ENCODE measurements at regions not wholly inside any gene's neighbourhood (a gene's known extent, or its start where the extent isn't known, plus 50 kb on each side); places are given as distances from the start of the nearest gene placed in this dataset.

- no peak for DNase-seq
These were observed 500.0 kb downstream of the SPRY1 start for GRCh38 chr4:123896446-123897071.

DNA sequence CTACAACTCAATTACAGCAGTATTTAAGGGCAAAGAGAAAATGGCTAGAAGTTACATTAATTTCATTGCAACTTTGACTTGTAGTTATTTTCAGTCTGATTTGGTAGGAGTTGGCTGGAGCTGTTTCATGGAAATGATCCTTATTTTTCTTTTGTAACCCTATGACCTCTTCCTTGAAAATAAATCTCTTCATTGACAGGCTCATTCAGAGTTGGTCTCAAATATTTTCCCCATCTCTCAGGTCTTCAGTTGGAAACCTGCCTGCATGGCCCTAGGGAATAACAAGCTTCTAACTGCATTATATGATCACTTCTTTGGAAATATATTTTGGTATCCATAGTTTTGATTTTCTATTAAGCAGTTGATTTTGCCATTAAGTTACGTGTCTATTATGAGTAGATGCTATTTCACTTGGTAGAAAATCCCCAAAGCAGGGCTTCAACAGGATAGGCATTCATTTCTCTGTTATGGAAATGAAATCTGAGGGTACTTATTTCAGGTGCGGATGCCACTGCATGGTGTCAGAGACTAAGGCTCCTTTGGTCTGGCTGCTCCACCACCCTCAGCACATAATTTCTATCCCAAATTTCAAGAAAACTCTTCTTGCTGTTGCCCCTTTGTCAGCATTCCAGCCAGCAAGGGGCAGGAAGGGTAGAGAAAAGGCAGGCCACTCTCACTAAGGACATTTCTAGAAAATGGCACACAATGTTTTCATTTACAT is 502.5 kb downstream of the SPRY1 start:
- DNase-seq, result no peak

DNA sequence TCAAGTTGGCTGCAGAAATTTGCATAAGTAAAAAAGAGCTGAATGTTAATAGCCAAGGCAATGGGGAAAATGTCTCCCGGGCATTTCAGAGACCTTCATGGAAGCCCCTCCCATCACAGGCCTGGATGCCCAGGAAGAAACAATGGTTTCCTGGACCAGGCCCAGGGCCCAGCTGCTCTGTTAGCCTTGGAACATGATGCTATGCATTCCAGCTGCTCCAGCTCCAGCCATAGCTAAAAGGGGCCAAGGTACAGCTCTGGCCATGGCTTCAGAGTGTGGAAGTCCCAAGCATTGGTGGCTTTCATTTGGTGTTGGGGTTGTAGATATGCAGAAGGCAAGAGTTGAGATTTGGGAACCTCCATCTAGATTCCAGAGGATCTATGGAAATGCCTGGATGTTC is 508.3 kb downstream of the SPRY1 start:
- DNase-seq, result no peak

DNA sequence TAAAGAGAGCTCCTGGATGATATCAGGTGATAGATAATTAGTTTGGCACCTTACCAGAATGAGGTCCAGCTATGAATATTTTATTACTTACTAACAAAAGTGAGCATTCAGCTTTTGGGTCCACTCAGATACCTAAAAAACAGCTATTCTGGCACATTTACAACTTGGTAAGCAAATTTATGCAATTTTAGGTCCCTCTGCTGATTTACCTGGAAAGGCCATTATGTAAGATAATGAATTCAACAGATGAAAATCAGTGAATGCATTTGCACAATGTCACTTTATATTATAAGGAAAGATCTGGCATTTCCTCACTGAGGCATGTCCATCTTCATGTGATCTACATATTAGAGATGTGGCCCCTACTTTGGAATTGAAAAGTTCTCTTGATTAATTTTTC is 517.0 kb downstream of the SPRY1 start:
- no peak for DNase-seq

DNA sequence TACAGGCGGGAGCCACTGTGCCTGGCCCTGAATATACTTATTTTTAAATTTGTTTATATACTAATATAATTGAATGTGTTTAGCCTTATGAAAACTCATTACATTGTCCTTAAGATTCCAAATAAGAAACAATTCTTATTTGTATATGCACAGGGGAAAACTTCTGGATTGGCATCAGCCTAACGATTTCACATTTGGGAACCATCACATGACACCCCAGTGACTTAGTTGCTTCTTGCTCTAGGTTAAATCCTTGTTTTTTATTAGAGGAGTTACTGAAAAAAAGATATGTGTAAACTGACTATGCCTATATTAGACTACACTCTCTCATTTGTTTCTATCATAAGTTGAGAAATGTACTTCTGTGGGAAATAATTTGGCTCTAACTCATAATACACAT is 520.2 kb downstream of the SPRY1 start:
- DNase-seq, result no peak

DNA sequence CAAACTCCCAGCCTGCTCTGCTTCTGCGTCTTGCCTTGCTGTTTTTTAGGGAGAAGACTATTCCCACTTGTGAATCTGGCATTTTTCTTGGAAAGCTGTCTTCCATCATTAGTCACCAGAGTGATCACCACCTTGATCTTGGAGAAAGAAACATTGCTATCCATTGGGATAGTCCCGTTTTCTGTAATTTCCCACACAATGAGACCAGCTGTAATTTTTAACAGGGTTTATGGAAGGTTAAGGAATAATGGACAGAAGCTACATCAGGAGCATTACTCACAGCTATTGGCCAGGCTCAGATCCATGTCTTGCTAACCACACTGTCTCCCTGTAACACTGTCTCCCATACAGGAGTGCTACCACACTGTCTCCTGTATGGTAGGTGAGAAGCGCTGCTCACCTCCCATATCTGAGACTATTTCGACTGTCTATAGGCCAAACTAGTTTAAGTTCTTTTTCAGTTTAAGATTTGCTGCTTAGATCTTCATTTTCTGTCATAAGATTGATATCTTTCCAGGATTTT is 523.0 kb downstream of the SPRY1 start:
- no peak for DNase-seq

- DNase-seq, result no peak
These were observed 524.7 kb downstream of the SPRY1 start for GRCh38 chr4:123921339-123921738.

GRCh38 chr4:123922847-123923246 is 526.3 kb downstream of the SPRY1 start:
- DNase-seq, result no peak

DNA sequence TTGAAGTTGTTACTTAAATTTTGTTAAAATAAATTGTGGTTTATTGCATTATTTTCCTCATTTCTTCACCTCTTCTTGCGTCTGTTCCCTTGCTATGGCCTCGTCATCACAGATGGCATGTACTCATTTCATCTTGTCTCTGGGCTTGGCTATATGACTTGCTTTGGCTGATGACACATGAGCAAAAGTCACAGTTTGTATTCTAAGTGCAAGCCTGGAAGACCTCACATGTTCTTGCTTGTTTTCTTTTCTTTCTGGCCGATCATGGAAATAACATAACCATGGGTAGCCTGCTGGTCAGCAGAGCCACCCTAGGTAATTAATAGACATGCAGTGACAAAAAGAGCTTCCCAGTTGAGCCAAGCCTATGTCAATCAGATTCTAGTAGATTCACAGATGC is 527.9 kb downstream of the SPRY1 start:
- no peak for DNase-seq

GRCh38 chr4:123929565-123929964 is 533.0 kb downstream of the SPRY1 start:
- DNase-seq, result no peak

- no peak for DNase-seq
These were observed 534.4 kb downstream of the SPRY1 start for GRCh38 chr4:123930996-123931395.

- DNase-seq, result no peak
These were observed 537.5 kb downstream of the SPRY1 start for GRCh38 chr4:123934096-123934495.

DNA sequence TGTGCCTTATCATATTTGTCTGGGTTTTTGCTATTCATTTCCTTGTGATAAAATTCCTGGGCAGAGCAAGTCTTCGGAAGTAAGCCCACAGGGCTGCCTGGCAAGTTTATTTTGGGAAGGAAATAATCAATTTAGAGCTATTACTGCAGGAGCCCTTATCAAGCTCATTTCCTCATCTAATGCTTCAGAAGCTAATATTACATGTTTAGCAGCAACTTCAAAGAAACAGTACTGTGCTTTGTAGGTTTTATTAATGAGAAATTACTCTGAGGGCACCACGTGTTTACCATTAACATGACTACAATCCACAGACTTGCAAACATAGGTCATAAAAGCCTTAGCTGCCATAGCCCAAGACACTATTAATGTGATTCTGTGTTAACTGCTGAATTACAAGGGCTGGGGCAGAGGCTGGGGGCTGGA is 540.0 kb downstream of the SPRY1 start:
- no peak for DNase-seq

- no peak for DNase-seq
These were observed 541.0 kb downstream of the SPRY1 start for GRCh38 chr4:123937581-123937980.

DNA sequence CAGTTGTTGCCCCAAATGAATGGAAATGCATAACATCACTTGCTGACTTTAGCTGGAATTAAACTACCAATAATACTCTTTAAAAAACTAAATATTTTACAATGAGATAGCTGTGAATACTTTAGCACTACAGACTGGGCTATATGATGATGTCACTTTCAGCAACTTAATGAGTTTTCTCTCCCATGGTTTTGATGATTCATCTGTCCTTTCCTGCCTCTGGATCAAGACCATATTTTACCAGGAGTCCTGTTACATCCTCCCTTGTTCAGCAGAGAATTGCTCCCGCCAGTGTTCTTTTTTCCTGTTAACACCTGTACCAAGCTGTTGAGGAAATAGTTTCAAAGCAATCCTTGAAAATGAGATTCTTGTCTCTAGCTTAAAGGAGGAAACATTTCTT is 543.0 kb downstream of the SPRY1 start:
- DNase-seq, result no peak

DNA sequence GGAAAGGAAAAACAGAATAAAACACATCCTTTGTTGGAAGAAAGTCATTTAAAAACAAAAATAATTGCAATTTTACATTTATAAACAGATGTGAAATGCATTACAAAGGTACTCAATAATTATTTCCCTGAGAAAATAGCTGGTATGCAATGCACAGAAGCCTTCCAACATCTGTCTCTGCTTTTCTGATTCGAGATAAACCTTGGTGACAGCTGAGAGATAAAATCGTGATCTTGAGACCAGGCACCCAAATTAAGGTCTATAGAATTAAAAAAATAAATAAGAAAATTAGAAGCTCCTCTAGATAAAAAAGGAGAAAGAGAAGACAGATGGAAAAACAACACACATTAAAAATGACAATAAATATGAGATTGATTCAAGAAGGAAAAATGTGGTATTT is 544.0 kb downstream of the SPRY1 start:
- no peak for DNase-seq

DNA sequence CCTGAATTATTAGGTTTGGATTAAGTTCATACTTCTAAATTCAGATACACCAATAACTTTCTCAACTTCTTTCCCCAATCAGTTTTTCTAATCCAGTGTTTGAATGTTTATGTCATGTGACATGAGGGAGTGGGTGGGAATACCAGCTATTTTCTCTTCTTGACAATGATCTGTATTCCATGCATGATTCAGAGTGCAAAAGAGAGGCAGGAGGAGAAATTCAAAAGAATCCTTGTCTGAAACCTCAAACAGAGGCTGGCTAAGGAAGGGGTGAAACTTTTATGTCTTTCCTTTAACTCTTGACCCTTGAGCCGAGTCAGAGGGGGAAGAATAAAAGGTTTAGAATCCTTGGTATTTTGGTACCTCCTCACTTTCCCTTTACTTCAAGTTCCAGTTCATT is 544.7 kb downstream of the SPRY1 start:
- DNase-seq, result no peak

GRCh38 chr4:123943976-123944375 is 547.4 kb downstream of the SPRY1 start:
- DNase-seq, result no peak

- no peak for DNase-seq
These were observed 548.7 kb downstream of the SPRY1 start for GRCh38 chr4:123945301-123945700.

DNA sequence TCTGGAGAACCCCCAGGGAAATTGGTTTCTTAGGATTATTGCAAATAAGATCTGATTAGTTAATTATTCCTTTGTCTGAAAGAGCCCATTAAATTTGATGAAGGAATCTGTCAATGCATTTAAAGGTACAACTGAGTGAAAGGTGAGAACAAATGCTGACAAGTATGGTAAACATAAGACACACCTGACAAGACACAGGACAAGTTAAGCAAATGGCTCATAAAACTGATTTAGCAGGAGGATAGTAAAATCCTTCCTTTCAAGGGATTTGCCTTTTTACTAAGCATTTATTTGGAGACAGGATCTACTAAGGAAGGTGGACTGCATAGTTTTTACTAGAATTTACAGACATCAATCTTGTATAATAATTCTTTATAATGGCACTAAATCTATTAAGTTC is 553.9 kb downstream of the SPRY1 start:
- no peak for DNase-seq

- no peak for DNase-seq
These were observed 556.1 kb downstream of the SPRY1 start for GRCh38 chr4:123952530-123953274.

- no peak for DNase-seq
These were observed 557.0 kb downstream of the SPRY1 start for GRCh38 chr4:123953566-123953965.

DNA sequence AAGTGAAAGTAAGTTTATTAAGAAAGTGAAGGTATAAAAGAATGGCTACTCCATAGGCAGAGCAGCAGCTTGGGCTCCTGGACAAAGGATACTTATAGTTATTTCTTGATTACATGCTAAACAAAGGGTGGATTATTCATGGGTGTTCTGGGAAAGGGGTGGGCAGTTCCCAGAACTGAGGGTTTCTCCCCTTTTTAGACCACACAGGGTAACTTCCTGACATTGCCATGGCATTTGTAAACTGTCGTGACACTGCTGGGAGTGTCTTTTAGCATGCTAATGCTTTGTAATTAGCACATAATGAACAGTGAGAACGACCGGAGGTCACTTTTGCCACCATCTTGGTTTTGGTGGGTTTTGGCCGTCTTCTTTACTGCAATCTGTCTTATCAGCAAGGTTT is 557.6 kb downstream of the SPRY1 start:
- DNase-seq, result no peak

Measured in activated CD4-positive, alpha-beta T cell treated with anti-CD3 and anti-CD28 coated beads, Interleukin-2, amount 50 U/mL, for 16 hours (primary cell).